ENCODE measurements at regions not wholly inside any gene's neighbourhood (a gene's known extent, or its start where the extent isn't known, plus 50 kb on each side); places are given as distances from the start of the nearest gene placed in this dataset.

- TF ChIP-seq CTCF (IDR thresholded peaks at IDR 0.05): no peak
- no peak for TF ChIP-seq POLR2A (IDR thresholded peaks at IDR 0.05)
These were observed 85.7 kb upstream of the MBNL2 start for GRCh38 chr13:97136418-97136817.
